SK-N-SH treated with all-trans-retinoic acid at 6 μM for 48 hours (cell line): ENCODE measurements at regions not wholly inside any gene's neighbourhood (a gene's known extent, or its start where the extent isn't known, plus 50 kb on each side); places are given as distances from the start of the nearest gene placed in this dataset.

Source experiments
- ARNTL ChIP-seq: fragments of 450-650 bp; formaldehyde crosslinking; IDR thresholded peaks from 2 replicates; pipeline ENCODE4 v1.5.0; 2020; ENCODE audit warnings: low read depth, mild to moderate bottlenecking, moderate library complexity, borderline replicate concordance
- CSDC2 ChIP-seq: fragments of 250-450 bp; sonication (Bioruptor Pico); IDR thresholded peaks from 2 replicates; pipeline ENCODE4 v1.5.0; 2020; ENCODE audit warnings: mild to moderate bottlenecking, moderate library complexity
- GLIS3 ChIP-seq: fragments of 250-450 bp; sonication (Bioruptor Pico); IDR thresholded peaks from 2 replicates; pipeline ENCODE4 v1.5.0; 2020; ENCODE audit warnings: mild to moderate bottlenecking, moderate library complexity
- OSR1 ChIP-seq: fragments of 250-450 bp; sonication (Bioruptor Pico); IDR thresholded peaks from 2 replicates; pipeline ENCODE4 v1.8.0; 2022; ENCODE audit warnings: moderate library complexity, mild to moderate bottlenecking, inconsistent platforms
- PPARA ChIP-seq: fragments of 250-450 bp; sonication (Bioruptor Pico); IDR thresholded peaks from 2 replicates; pipeline ENCODE4 v1.5.0; 2020; ENCODE audit warnings: mild to moderate bottlenecking, borderline replicate concordance
- SNAI2 ChIP-seq: fragments of 250-450 bp; sonication (Bioruptor Pico); IDR thresholded peaks from 2 replicates; pipeline ENCODE4 v1.5.0; 2020; ENCODE audit warnings: mild to moderate bottlenecking, moderate library complexity
- TOX ChIP-seq: fragments of 250-450 bp; sonication (Bioruptor Pico); IDR thresholded peaks from 2 replicates; pipeline ENCODE4 v1.8.0; 2021; ENCODE audit warnings: mild to moderate bottlenecking, moderate library complexity, borderline replicate concordance
- ZC3H10 ChIP-seq: fragments of 250-450 bp; sonication (Bioruptor Pico); IDR thresholded peaks from 2 replicates; pipeline ENCODE4 v1.5.1; 2021; ENCODE audit warnings: mild to moderate bottlenecking, moderate library complexity
- ZFP3 ChIP-seq: fragments of 250-450 bp; sonication (Bioruptor Pico); IDR thresholded peaks from 2 replicates; pipeline ENCODE4 v1.5.0; 2020; ENCODE audit warnings: mild to moderate bottlenecking, moderate library complexity
- ZFP30 ChIP-seq: fragments of 450-650 bp; formaldehyde crosslinking; IDR thresholded peaks from 2 replicates; pipeline ENCODE4 v1.5.0; 2022; ENCODE audit warnings: mild to moderate bottlenecking, moderate library complexity
- TF ChIP-seq, protein P1 (sequence below): fragments of 250-450 bp; sonication (Bioruptor Pico); IDR thresholded peaks from 2 replicates; pipeline ENCODE4 v1.5.1; 2020; ENCODE audit warnings: low read depth, mild to moderate bottlenecking, moderate library complexity
- TF ChIP-seq, protein P2 (sequence below): fragments of 250-450 bp; sonication (Bioruptor Pico); IDR thresholded peaks from 2 replicates; pipeline ENCODE4 v1.5.0; 2020; ENCODE audit warnings: mild to moderate bottlenecking, moderate library complexity
- TF ChIP-seq, protein P3 (sequence below): fragments of 250-450 bp; sonication (Bioruptor Pico); IDR thresholded peaks from 2 replicates; pipeline ENCODE4 v1.8.0; 2020; ENCODE audit warnings: mild to moderate bottlenecking, moderate library complexity, borderline replicate concordance
- TF ChIP-seq, protein P4 (sequence below): fragments of 250-450 bp; sonication (Bioruptor Pico); IDR thresholded peaks from 2 replicates; pipeline ENCODE4 v1.8.0; 2021; ENCODE audit warnings: low read depth, mild to moderate bottlenecking, moderate library complexity, borderline replicate concordance

DNA sequence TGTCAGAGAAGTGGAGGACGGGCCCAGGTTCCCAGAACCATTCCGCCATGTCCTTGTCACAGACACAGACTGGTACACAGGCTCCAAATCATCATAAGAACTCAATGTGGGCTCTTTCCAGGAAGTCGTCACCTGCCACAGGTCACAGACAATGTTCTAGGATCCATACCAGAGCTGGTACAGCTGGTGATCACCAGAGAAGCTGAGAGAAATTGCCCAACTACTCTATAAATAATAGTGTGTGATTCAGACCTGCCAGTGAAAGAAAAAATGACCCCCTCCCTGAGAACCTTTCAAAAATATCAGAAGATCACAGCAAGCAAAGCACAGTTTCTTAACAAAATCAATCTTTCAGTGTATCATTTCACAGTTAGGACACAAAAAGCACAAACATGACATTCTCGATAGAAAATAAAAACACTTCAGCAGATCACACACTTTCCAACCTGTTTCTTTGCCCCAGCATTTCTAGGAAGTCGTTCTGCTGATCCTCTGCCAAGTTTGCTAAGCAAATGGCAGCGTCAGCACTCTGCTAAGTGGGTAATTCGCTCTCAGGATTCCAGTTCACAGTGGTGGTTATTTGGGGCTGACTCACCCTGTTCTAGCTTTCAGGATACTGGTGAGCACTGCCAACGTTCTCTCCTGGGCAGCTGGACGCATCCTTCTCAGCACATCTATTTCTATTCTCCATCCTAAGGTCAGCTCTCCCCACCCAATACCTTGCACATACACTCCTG is 223.3 kb upstream of the SFSWAP start:
- TF ChIP-seq ARNTL (CRISPR knock-in tag) = no peak
- TF ChIP-seq PPARA (CRISPR knock-in tag) = no peak
- no peak for TF ChIP-seq OSR1 (CRISPR knock-in tag)
- no peak for TF ChIP-seq TOX (CRISPR knock-in tag)
- no peak for TF ChIP-seq ZFP30 (CRISPR knock-in tag)
- TF ChIP-seq, protein P1, sequence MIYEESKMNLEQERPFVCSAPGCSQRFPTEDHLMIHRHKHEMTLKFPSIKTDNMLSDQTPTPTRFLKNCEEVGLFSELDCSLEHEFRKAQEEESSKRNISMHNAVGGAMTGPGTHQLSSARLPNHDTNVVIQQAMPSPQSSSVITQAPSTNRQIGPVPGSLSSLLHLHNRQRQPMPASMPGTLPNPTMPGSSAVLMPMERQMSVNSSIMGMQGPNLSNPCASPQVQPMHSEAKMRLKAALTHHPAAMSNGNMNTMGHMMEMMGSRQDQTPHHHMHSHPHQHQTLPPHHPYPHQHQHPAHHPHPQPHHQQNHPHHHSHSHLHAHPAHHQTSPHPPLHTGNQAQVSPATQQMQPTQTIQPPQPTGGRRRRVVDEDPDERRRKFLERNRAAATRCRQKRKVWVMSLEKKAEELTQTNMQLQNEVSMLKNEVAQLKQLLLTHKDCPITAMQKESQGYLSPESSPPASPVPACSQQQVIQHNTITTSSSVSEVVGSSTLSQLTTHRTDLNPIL (CRISPR knock-in tag) = no peak
- TF ChIP-seq, protein P2, sequence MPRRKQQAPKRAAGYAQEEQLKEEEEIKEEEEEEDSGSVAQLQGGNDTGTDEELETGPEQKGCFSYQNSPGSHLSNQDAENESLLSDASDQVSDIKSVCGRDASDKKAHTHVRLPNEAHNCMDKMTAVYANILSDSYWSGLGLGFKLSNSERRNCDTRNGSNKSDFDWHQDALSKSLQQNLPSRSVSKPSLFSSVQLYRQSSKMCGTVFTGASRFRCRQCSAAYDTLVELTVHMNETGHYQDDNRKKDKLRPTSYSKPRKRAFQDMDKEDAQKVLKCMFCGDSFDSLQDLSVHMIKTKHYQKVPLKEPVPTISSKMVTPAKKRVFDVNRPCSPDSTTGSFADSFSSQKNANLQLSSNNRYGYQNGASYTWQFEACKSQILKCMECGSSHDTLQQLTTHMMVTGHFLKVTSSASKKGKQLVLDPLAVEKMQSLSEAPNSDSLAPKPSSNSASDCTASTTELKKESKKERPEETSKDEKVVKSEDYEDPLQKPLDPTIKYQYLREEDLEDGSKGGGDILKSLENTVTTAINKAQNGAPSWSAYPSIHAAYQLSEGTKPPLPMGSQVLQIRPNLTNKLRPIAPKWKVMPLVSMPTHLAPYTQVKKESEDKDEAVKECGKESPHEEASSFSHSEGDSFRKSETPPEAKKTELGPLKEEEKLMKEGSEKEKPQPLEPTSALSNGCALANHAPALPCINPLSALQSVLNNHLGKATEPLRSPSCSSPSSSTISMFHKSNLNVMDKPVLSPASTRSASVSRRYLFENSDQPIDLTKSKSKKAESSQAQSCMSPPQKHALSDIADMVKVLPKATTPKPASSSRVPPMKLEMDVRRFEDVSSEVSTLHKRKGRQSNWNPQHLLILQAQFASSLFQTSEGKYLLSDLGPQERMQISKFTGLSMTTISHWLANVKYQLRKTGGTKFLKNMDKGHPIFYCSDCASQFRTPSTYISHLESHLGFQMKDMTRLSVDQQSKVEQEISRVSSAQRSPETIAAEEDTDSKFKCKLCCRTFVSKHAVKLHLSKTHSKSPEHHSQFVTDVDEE (CRISPR knock-in tag) = no peak
- TF ChIP-seq SNAI2 (CRISPR knock-in tag) = no peak
- TF ChIP-seq, protein P3, sequence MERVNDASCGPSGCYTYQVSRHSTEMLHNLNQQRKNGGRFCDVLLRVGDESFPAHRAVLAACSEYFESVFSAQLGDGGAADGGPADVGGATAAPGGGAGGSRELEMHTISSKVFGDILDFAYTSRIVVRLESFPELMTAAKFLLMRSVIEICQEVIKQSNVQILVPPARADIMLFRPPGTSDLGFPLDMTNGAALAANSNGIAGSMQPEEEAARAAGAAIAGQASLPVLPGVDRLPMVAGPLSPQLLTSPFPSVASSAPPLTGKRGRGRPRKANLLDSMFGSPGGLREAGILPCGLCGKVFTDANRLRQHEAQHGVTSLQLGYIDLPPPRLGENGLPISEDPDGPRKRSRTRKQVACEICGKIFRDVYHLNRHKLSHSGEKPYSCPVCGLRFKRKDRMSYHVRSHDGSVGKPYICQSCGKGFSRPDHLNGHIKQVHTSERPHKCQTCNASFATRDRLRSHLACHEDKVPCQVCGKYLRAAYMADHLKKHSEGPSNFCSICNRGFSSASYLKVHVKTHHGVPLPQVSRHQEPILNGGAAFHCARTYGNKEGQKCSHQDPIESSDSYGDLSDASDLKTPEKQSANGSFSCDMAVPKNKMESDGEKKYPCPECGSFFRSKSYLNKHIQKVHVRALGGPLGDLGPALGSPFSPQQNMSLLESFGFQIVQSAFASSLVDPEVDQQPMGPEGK (CRISPR knock-in tag) = no peak
- TF ChIP-seq GLIS3 (CRISPR knock-in tag) = no peak
- TF ChIP-seq ZFP3 = no peak
- TF ChIP-seq, protein P4, sequence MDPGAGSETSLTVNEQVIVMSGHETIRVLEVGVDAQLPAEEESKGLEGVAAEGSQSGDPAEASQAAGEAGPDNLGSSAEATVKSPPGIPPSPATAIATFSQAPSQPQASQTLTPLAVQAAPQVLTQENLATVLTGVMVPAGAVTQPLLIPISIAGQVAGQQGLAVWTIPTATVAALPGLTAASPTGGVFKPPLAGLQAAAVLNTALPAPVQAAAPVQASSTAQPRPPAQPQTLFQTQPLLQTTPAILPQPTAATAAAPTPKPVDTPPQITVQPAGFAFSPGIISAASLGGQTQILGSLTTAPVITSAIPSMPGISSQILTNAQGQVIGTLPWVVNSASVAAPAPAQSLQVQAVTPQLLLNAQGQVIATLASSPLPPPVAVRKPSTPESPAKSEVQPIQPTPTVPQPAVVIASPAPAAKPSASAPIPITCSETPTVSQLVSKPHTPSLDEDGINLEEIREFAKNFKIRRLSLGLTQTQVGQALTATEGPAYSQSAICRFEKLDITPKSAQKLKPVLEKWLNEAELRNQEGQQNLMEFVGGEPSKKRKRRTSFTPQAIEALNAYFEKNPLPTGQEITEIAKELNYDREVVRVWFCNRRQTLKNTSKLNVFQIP (CRISPR knock-in tag) = no peak
- TF ChIP-seq ZC3H10 (CRISPR knock-in tag) = no peak
- no peak for TF ChIP-seq CSDC2 (CRISPR knock-in tag)
